ENCODE measurements at regions not wholly inside any gene's neighbourhood (a gene's known extent, or its start where the extent isn't known, plus 50 kb on each side); places are given as distances from the start of the nearest gene placed in this dataset.

- TF ChIP-seq CTCF (IDR thresholded peaks at IDR 0.05; ENCODE audit: insufficient read depth, low read depth, low read length, missing control alignments), result no peak
- no peak for DNase-seq (ENCODE audit: low read depth)
- H3K4me3 ChIP-seq (ENCODE audit: low read depth, low read length), result no peak overlapping the region
These were observed 133.5 kb downstream of the ASB1 start for GRCh38 chr2:238560234-238560633.

GRCh38 chr2:238561230-238561629, 134.5 kb downstream of the ASB1 start:
- no peak for DNase-seq (ENCODE audit: low read depth)
- no peak for TF ChIP-seq CTCF (IDR thresholded peaks at IDR 0.05; ENCODE audit: insufficient read depth, low read depth, low read length, missing control alignments)
- H3K4me3 ChIP-seq (ENCODE audit: low read depth, low read length), result no peak overlapping the region

GRCh38 chr2:238562446-238562845, 135.7 kb downstream of the ASB1 start:
- TF ChIP-seq CTCF (IDR thresholded peaks at IDR 0.05; ENCODE audit: insufficient read depth, low read depth, low read length, missing control alignments), result no peak
- H3K4me3 ChIP-seq (ENCODE audit: low read depth, low read length), result no peak overlapping the region
- DNase-seq (ENCODE audit: low read depth), result no peak

GRCh38 chr2:238563551-238563950, 136.8 kb downstream of the ASB1 start:
- H3K4me3 ChIP-seq (ENCODE audit: low read depth, low read length), result no peak overlapping the region
- no peak for DNase-seq (ENCODE audit: low read depth)
- TF ChIP-seq CTCF (IDR thresholded peaks at IDR 0.05; ENCODE audit: insufficient read depth, low read depth, low read length, missing control alignments), result no peak

GRCh38 chr2:238564286-238564920, 137.7 kb downstream of the ASB1 start:
- TF ChIP-seq CTCF (IDR thresholded peaks at IDR 0.05; ENCODE audit: insufficient read depth, low read depth, low read length, missing control alignments), result no peak
- H3K4me3 ChIP-seq (ENCODE audit: low read depth, low read length), result no peak overlapping the region
- no peak for DNase-seq (ENCODE audit: low read depth)

- no peak for DNase-seq (ENCODE audit: low read depth)
These were observed 138.3 kb downstream of the ASB1 start for GRCh38 chr2:238565031-238565430.

More at GRCh38 chr2:238565031-238565430, 138.3 kb downstream of the ASB1 start:
- TF ChIP-seq CTCF (IDR thresholded peaks at IDR 0.05; ENCODE audit: insufficient read depth, low read depth, low read length, missing control alignments), result no peak
- H3K4me3 ChIP-seq (ENCODE audit: low read depth, low read length), result no peak overlapping the region
